ENCODE measurements at regions not wholly inside any gene's neighbourhood (a gene's known extent, or its start where the extent isn't known, plus 50 kb on each side); places are given as distances from the start of the nearest gene placed in this dataset.

- no peak for DNase-seq (ENCODE audit: low read depth, low spot score)
Observed at GRCh38 chr10:21207852-21208646, 310.9 kb upstream of the NEBL start.

- no peak for DNase-seq (ENCODE audit: low read depth, low spot score)
Observed at GRCh38 chr10:21205328-21205727, 308.2 kb upstream of the NEBL start.

GRCh38 chr10:21203473-21204107, 306.5 kb upstream of the NEBL start:
- no peak for DNase-seq (ENCODE audit: low read depth, low spot score)

- no peak for DNase-seq (ENCODE audit: low read depth, low spot score)
Observed at GRCh38 chr10:21202776-21203462, 305.8 kb upstream of the NEBL start.

GRCh38 chr10:21199501-21199900, 302.4 kb upstream of the NEBL start:
- DNase-seq (ENCODE audit: low read depth, low spot score) = no peak

GRCh38 chr10:21197838-21198237, 300.7 kb upstream of the NEBL start:
- DNase-seq (ENCODE audit: low read depth, low spot score) = no peak

- no peak for DNase-seq (ENCODE audit: low read depth, low spot score)
Observed at GRCh38 chr10:21196822-21197395, 299.8 kb upstream of the NEBL start.

GRCh38 chr10:21195252-21195651, 298.1 kb upstream of the NEBL start:
- no peak for DNase-seq (ENCODE audit: low read depth, low spot score)

GRCh38 chr10:21194510-21194993, 297.4 kb upstream of the NEBL start:
- DNase-seq (ENCODE audit: low read depth, low spot score) = no peak

- DNase-seq (ENCODE audit: low read depth, low spot score) = no peak
Observed at GRCh38 chr10:21193196-21193595, 296.1 kb upstream of the NEBL start.

GRCh38 chr10:21191512-21191911, 294.4 kb upstream of the NEBL start:
- no peak for DNase-seq (ENCODE audit: low read depth, low spot score)

GRCh38 chr10:21184984-21185383, 287.9 kb upstream of the NEBL start:
- no peak for DNase-seq (ENCODE audit: low read depth, low spot score)

GRCh38 chr10:21184216-21184615, 287.1 kb upstream of the NEBL start:
- DNase-seq (ENCODE audit: low read depth, low spot score) = no peak

- no peak for DNase-seq (ENCODE audit: low read depth, low spot score)
Observed at GRCh38 chr10:21183025-21183424, 285.9 kb upstream of the NEBL start.

- DNase-seq (ENCODE audit: low read depth, low spot score) = no peak
Observed at GRCh38 chr10:21181451-21181850, 284.3 kb upstream of the NEBL start.

GRCh38 chr10:21180604-21181003, 283.5 kb upstream of the NEBL start:
- DNase-seq (ENCODE audit: low read depth, low spot score) = no peak

- DNase-seq (ENCODE audit: low read depth, low spot score) = no peak
Observed at GRCh38 chr10:21176934-21177480, 279.9 kb upstream of the NEBL start.

GRCh38 chr10:21175797-21176196, 278.7 kb upstream of the NEBL start:
- DNase-seq (ENCODE audit: low read depth, low spot score) = no peak

- DNase-seq (ENCODE audit: low read depth, low spot score) = no peak
Observed at GRCh38 chr10:21174715-21175495, 277.8 kb upstream of the NEBL start.

- no peak for DNase-seq (ENCODE audit: low read depth, low spot score)
Observed at GRCh38 chr10:21173802-21174714, 276.9 kb upstream of the NEBL start.
